ENCODE measurements at regions not wholly inside any gene's neighbourhood (a gene's known extent, or its start where the extent isn't known, plus 50 kb on each side); places are given as distances from the start of the nearest gene placed in this dataset.
"Not testable (repeated sequence)": the region's sequence is repeated elsewhere in the genome, so short reads cannot be mapped to it uniquely, and the experiment has no call there.

DNA sequence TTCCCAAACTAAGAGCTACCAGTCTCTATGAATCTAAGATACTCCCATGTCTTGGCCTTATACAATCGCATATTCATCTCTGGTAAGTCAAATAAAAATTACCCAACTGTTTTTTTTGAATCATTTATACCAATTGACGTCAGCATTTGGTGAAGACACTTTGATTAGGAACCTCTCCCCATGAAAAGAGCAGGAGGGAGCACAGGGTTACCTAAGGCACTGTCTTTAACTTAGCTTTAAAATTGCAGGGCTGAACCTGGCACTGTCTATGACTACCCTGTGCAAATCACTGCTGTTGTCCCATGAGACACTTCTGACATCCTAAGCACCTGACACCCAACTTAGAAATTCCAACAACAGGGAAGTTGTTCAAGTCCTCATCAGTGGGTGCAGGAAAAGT is 586.4 kb downstream of the MAT2B start:
- Mint-ChIP-seq H3K9me3 (no peaks in the 10 kb centered on the region), H3K4me3 (no peak overlapping the region), H3K4me1 (peaks cover 7% of the 10 kb centered on the region), H3K36me3 (no peaks in the 10 kb centered on the region), H3K27ac (no peak overlapping the region), H3K27me3 (no peaks in the 10 kb centered on the region)
- ATAC-seq, result no peak

DNA sequence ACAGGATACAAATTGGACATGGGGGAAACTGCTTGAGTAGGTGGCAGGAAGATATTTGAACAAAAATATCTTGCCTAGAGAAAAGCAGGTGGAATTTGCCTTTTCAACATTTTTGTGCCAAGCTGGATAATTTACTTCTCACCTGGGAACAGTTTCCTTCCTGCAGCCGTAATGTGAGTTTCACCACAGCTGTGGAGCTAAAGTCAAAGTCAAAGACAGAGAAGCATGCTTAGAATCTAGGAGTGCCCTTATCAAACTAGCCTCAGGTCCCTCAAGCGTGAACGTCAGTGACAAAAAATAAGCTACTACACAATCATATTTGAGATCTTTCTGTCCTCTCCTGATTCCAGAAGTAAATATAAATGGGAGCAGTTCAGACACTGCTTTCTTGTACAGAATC is 588.9 kb downstream of the MAT2B start:
- H3K9me3 Mint-ChIP-seq, result no peaks in the 10 kb centered on the region

DNA sequence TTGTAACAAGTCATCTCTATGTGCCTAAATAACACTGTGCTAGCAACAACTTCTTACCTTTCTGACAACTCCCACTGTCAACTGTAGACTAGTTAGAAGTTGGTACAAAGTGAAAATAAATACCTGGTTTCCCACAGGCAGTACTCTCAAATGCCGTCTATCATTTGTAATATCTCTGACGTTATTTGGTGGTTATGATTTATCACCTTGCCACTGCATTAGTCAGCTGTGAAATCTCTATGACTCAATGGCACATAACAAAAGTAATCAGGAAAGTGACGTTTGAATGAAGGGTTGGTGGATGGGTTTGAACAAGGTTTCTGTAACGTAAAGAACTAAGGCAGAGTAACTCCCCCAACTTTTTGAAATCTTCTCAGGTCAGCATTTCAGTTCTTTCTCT is 592.3 kb downstream of the MAT2B start:
- Mint-ChIP-seq H3K36me3 (no peaks in the 10 kb centered on the region), H3K27me3 (no peaks in the 10 kb centered on the region), H3K9me3 (no peaks in the 10 kb centered on the region), H3K4me1 (peaks cover 7% of the 10 kb centered on the region), H3K27ac (no peak overlapping the region), H3K4me3 (no peak overlapping the region)
- no peak for ATAC-seq

More for the DNA sequence above, 588.9 kb downstream of the MAT2B start:
- H3K4me3 Mint-ChIP-seq, result no peak overlapping the region
- no peaks in the 10 kb centered on the region for H3K36me3 Mint-ChIP-seq
- no peaks in the 10 kb centered on the region for H3K27me3 Mint-ChIP-seq
- H3K4me1 Mint-ChIP-seq, result peaks cover 7% of the 10 kb centered on the region
- ATAC-seq, result no peak
- no peak overlapping the region for H3K27ac Mint-ChIP-seq

DNA sequence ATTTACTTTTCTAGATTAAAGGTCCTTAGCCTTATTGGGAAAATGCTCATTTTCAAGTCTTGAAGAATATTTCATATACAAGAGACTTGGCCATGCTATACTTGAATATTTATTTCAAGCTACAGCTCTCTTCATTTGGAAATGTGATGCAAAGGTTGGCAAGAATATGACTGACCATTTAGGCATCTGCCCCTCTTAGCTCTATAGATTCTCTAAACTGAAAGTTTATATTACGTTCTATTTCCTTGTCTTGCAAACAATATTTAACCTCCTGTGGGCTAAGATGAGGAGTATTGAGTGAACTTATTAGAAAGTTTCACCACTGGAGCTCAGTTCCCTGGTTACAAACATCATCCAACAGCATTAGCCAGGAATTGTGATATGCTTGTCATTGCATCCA is 593.1 kb downstream of the MAT2B start:
- no peak for ATAC-seq
- H3K27me3 Mint-ChIP-seq, result no peaks in the 10 kb centered on the region
- no peaks in the 10 kb centered on the region for H3K9me3 Mint-ChIP-seq
- peaks cover 7% of the 10 kb centered on the region for H3K4me1 Mint-ChIP-seq
- no peaks in the 10 kb centered on the region for H3K36me3 Mint-ChIP-seq
- H3K27ac Mint-ChIP-seq, result no peak overlapping the region
- no peak overlapping the region for H3K4me3 Mint-ChIP-seq

DNA sequence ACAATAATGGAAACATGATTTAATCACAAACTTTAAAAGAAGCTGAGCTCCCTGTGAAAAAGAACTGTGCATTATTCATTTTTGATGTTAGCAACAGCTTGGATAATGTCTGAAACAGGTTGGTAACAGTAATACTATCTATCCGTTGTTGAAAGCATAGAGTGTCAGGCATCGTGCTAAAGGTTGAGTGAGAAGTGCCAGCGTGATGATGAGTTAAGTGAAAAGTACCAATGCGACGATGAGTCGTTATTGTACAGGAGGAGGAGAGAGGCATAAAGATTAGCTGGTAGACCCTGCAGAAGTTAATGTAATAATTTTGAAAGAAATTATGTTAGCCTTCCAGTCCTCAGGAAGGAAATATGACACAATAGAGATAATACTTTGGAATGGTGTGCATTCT is 593.6 kb downstream of the MAT2B start:
- H3K4me1 Mint-ChIP-seq, result peaks cover 7% of the 10 kb centered on the region

DNA sequence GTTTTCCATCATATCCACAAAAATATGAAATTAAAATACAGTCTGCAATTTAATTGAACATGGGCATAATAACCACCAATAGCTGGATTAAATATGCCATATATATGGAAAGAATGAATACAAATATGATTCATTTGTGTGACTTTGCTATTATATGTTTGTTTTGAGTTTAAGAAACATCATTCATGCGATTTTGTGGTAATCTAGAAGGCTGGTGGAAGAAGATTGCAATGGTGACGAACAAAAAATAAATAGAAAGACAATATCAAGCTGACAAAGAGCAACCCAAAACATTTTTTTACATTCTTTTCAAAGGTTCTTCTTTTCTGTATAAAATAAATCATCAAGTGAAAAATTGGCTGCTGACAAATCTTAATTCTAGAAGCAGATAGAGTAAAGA is 610.0 kb downstream of the MAT2B start:
- H3K4me3 Mint-ChIP-seq, result no peak overlapping the region
- H3K27me3 Mint-ChIP-seq, result no peaks in the 10 kb centered on the region
- no peaks in the 10 kb centered on the region for H3K9me3 Mint-ChIP-seq

More for the DNA sequence above, 593.6 kb downstream of the MAT2B start:
- no peaks in the 10 kb centered on the region for H3K27me3 Mint-ChIP-seq
- no peaks in the 10 kb centered on the region for H3K9me3 Mint-ChIP-seq
- H3K36me3 Mint-ChIP-seq, result no peaks in the 10 kb centered on the region
- ATAC-seq, result no peak
- H3K27ac Mint-ChIP-seq, result no peak overlapping the region
- no peak overlapping the region for H3K4me3 Mint-ChIP-seq

DNA sequence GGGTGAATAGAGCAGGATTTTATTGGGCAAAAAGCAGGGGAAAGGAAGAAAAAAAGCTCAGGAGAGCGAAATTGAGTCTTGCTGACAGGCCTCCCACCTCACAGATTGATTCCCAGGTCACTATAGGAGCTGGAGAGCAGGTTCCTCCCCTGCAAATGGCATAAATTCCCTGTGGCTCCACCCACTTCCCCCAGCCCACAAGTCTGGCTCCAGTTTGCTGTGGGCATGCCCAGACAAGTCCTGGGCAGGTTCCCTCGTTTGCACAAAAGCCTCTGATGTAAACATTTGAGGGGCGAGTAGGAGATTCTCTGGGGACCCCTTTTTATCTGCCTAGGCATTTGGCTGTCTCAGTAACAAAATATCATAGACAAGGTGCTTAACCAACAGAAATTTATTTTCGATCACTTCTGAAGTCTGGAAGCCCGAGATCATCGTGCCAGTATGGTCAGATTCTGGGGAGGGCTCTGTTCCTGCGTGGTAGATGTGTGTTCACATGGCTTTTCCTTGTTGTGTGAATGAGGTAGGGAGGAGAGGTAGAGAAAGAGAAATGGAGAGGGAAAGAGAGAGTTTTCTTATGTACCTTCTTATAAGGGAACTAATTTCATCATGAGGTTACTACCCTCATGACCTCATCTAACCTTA is 614.5 kb downstream of the MAT2B start:
- H3K4me1 Mint-ChIP-seq, result peaks cover 15% of the 10 kb centered on the region
- H3K27ac Mint-ChIP-seq, result peak overlapping the region; percentile 36
- H3K36me3 Mint-ChIP-seq, result no peaks in the 10 kb centered on the region
- H3K9me3 Mint-ChIP-seq, result no peaks in the 10 kb centered on the region
- no peak for ATAC-seq
- no peak overlapping the region for H3K4me3 Mint-ChIP-seq
- H3K27me3 Mint-ChIP-seq, result no peaks in the 10 kb centered on the region

More for the DNA sequence above, 610.0 kb downstream of the MAT2B start:
- ATAC-seq, result no peak
- no peak overlapping the region for H3K27ac Mint-ChIP-seq
- no peaks in the 10 kb centered on the region for H3K36me3 Mint-ChIP-seq
- H3K4me1 Mint-ChIP-seq, result peaks cover 8% of the 10 kb centered on the region

DNA sequence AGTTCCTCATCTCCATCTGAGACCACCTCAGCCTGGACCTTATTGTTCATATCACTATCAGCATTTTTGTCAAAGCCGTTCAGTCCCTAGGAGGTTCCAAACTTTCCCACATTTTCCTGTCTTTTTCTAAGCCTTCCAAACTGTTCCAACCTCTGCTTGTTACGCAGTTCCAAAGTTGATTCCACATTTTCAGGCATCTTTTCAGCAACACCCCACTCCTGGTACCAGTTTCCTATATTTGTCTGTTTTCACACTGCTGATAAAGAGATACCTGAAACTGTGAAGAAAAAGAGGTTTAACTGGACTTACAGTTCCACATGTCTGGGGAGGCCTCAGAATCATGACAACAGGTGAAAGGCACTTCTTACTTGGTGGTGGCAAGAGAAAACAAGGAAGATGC is 622.1 kb downstream of the MAT2B start:
- no peaks in the 10 kb centered on the region for H3K27me3 Mint-ChIP-seq
- H3K27ac Mint-ChIP-seq, result no peak overlapping the region
- peaks cover 10% of the 10 kb centered on the region for H3K36me3 Mint-ChIP-seq
- peaks cover 22% of the 10 kb centered on the region for H3K9me3 Mint-ChIP-seq
- no peak overlapping the region for H3K4me3 Mint-ChIP-seq
- H3K4me1 Mint-ChIP-seq, result peaks cover 2% of the 10 kb centered on the region
- no peak for ATAC-seq

DNA sequence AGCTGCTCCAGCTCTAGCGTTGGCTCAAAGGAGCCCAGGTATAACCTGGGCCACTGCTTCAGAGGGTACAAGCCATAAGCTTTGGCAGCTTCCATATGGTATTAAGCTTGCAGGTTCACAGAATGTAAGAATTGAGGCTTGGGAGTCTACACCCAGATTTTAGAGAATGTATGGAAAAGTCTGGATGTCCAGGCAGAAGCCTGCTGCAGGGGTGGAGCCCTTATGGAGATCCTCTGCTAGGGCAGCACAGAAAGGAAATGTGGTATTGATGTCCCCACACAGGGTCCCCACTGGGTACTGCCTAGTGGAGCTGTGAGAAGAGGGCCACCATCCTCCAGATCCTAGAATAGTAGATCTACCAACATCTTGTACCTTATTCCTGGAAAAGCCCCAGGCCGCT is 626.9 kb downstream of the MAT2B start:
- ATAC-seq, result no peak
- no peaks in the 10 kb centered on the region for H3K4me1 Mint-ChIP-seq
- no peak overlapping the region for H3K27ac Mint-ChIP-seq
- H3K9me3 Mint-ChIP-seq, result peaks cover 15% of the 10 kb centered on the region
- peaks cover 6% of the 10 kb centered on the region for H3K36me3 Mint-ChIP-seq
- H3K4me3 Mint-ChIP-seq, result no peak overlapping the region
- no peaks in the 10 kb centered on the region for H3K27me3 Mint-ChIP-seq

DNA sequence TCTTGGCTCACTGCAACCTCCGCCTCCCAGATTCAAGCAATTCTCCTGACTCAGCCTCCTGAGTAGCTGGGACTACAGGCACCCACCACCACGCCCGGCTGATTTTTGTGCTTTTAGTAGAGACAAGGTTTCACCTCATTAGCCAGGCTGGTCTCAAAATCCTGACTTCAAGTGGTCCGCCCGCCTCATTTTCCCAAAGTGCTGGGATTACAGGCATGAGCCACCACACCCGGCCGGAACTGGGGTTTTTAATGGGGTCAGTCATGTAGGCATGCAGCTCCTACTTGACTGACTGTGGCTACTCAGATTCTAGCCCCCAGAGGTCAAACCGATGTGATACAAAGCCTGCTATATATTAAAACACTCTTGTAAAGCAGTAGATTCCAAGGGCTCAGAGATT is 631.7 kb downstream of the MAT2B start:
- no peak overlapping the region for H3K27ac Mint-ChIP-seq
- ATAC-seq, result no peak
- peaks cover 8% of the 10 kb centered on the region for H3K27me3 Mint-ChIP-seq
- H3K4me3 Mint-ChIP-seq, result no peak overlapping the region
- no peaks in the 10 kb centered on the region for H3K36me3 Mint-ChIP-seq
- H3K4me1 Mint-ChIP-seq, result no peaks in the 10 kb centered on the region
- peaks cover 2% of the 10 kb centered on the region for H3K9me3 Mint-ChIP-seq

DNA sequence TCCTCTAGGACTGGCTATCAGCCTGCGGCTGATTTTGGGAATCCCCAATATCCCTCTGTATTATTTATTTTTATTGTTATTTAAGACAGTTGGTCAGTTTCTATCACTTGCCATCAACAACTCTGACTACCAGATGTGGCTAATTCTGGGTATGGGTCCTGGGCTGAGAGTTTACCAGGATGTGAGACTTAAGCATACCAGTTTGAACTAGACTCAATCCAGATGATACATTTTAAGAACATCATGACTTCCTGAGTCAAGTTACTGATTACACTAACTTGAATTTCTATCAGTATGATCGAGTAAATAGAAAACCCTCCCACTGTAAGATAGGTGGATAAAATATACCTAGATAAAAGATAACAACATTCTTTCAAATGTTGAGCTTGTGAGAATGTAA is 634.0 kb downstream of the MAT2B start:
- ATAC-seq, result no peak
- H3K4me1 Mint-ChIP-seq, result no peaks in the 10 kb centered on the region
- H3K4me3 Mint-ChIP-seq, result no peak overlapping the region
- H3K27ac Mint-ChIP-seq, result no peak overlapping the region
- H3K9me3 Mint-ChIP-seq, result no peaks in the 10 kb centered on the region
- no peaks in the 10 kb centered on the region for H3K36me3 Mint-ChIP-seq
- peaks cover 8% of the 10 kb centered on the region for H3K27me3 Mint-ChIP-seq

DNA sequence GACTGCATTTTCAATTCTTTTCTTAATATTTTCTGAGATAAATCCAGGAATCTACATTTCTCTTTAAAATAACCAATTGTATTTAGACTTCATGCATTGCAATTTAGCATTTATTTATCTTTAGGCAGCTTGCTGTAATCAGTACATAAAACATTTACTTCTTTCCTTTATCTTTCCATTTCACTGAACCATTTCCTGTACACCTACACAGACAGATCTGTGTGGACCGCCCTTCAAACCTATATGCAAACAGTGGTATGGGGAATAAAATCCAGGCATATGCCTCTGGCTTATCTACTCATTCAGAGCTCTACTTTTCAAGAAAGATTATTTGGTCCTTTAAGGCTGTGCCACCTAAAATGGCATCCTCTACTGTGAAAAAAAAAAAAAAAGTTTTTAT is 640.0 kb downstream of the MAT2B start:
- H3K4me3 Mint-ChIP-seq, result no peak overlapping the region
- H3K4me1 Mint-ChIP-seq, result peaks cover 10% of the 10 kb centered on the region
- no peaks in the 10 kb centered on the region for H3K9me3 Mint-ChIP-seq
- H3K27ac Mint-ChIP-seq, result no peak overlapping the region
- peaks cover 7% of the 10 kb centered on the region for H3K27me3 Mint-ChIP-seq
- H3K36me3 Mint-ChIP-seq, result no peaks in the 10 kb centered on the region
- no peak for ATAC-seq

DNA sequence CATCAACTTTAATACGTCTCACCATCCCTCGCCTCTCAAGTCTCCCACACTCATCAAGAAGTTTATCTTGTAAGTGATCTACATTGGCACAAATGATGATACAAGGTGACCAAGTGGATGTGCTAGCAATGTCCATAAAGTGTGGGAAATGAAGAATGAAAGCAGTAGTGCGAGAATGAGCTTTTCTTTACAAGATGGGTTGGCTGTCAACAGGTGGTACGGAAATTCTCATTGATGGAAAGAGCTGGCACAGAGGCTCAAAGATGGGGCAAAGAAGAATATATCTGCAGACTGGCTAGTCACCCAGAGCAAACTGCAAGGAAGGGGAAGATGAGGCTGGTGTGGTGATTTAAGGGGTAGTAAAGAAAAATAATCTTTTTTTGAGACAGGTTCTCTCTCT is 640.8 kb downstream of the MAT2B start:
- Mint-ChIP-seq H3K36me3 (no peaks in the 10 kb centered on the region), H3K4me3 (no peak overlapping the region), H3K27ac (no peak overlapping the region), H3K27me3 (no peaks in the 10 kb centered on the region), H3K9me3 (no peaks in the 10 kb centered on the region), H3K4me1 (peaks cover 10% of the 10 kb centered on the region)
- ATAC-seq, result no peak

DNA sequence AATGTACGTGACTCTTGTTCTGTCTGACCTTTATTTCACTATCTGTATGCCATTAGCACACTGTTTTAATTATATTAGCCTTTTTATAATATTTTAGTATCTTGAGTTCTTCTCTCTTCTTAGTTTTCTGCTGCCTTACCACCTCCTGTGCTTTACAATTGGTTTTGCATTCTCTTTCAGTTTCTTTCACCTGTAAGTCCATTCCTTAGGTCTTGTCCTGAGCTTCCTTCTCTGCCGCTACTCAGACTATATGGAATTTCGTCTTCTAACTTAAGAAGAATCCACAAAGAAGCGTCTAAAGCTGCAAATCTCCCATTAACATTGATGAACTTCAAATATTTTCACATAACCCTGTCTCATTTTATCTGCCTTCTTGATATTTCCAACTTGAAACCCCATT is 642.9 kb downstream of the MAT2B start:
- no peak overlapping the region for H3K27ac Mint-ChIP-seq
- H3K27me3 Mint-ChIP-seq, result no peaks in the 10 kb centered on the region
- no peak for ATAC-seq
- peaks cover 10% of the 10 kb centered on the region for H3K4me1 Mint-ChIP-seq
- no peak overlapping the region for H3K4me3 Mint-ChIP-seq
- peaks cover 6% of the 10 kb centered on the region for H3K9me3 Mint-ChIP-seq
- H3K36me3 Mint-ChIP-seq, result no peaks in the 10 kb centered on the region

DNA sequence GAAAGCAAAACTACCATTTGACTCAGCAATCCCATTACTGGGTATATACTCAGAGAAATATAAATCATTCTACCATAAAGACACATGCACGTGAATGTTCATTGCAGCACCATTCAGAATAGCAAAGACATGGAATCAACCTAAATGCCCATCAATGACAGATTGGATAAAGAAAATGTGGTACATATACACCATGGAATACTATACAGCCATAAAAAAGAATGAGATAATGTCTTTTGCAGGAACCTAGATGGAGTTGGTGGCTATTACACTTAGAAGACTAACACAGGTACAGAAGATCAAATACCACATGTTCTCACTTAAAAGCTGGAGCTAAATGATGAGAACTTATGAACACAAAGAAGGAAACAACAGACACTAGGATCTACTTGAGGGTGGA is 647.1 kb downstream of the MAT2B start:
- H3K27me3 Mint-ChIP-seq, ATAC-seq, H3K9me3 Mint-ChIP-seq: not testable (repeated sequence)

DNA sequence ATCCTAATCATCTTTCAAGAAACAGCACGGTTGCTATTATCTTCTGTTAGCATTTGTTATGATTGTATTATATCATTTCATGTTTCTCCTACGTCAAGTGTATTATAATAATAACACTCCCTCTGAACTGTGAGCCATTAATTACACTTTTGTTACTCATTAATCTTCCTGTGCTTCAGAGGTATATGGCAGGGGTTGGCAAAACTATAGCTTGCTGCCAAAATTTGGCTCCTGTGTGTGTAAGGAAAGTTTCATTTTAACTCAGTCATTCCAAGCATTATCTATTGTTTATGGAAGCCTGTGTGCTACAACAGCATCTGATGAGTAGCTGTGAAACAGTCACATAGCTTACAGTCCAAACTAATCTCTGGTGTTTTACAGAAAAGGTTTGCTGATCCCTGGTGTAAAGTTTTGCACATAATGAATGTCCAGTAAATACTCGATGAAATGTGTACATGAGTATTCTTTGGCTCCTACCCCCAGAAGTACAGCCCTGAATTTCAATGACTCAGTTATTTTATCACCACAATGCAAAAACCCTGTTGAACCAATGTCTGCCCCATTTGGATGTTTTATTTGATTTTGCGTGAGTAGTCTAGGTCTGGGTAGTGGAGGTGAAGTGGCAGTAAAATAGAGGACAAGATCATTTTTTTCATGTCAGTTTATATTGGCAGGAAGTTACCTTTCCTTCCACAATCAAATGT is 648.2 kb downstream of the MAT2B start:
- Mint-ChIP-seq H3K27me3 (no peaks in the 10 kb centered on the region), H3K36me3 (no peaks in the 10 kb centered on the region), H3K9me3 (peaks cover 7% of the 10 kb centered on the region), H3K4me3 (no peak overlapping the region), H3K27ac (no peak overlapping the region), H3K4me1 (no peaks in the 10 kb centered on the region)
- ATAC-seq, result no peak

More for the DNA sequence above, 647.1 kb downstream of the MAT2B start:
- H3K4me1 Mint-ChIP-seq, H3K4me3 Mint-ChIP-seq, H3K36me3 Mint-ChIP-seq, H3K27ac Mint-ChIP-seq: not testable (repeated sequence)
